Ovary (tissue), 7 donors: ENCODE measurements at regions not wholly inside any gene's neighbourhood (a gene's known extent, or its start where the extent isn't known, plus 50 kb on each side); places are given as distances from the start of the nearest gene placed in this dataset.
"Not testable (repeated sequence)": the region's sequence is repeated elsewhere in the genome, so short reads cannot be mapped to it uniquely, and the experiment has no call there.

Experiments used
- DNase-seq, 5 donors: peaks; one replicate each; pipeline ENCODE4 v3.0.0-alpha.2; 2019 to 2020
- H3K27ac ChIP-seq, 2 donors: fragments of 200-600 bp; one replicate each; pipeline versions ENCODE4 v1.5.1 to v1.8.0; 2019 to 2022
- H3K27me3 ChIP-seq: fragments of 200-600 bp; one replicate; pipeline ENCODE4 v1.8.0; 2022
- H3K36me3 ChIP-seq: fragments of 200-600 bp; sonication (generic); one replicate; pipeline ENCODE4 v1.5.1; 2019
- H3K4me1 ChIP-seq: one replicate; pipeline ENCODE4 v1.8.1; 2013; ENCODE audit warnings: mild to moderate bottlenecking, moderate library complexity; ENCODE audit not compliant: insufficient read depth
- H3K4me3 ChIP-seq: fragments of 200-600 bp; sonication (generic); one replicate; pipeline ENCODE4 v1.5.1; 2017
- H3K9me3 ChIP-seq, 2 donors: fragments of 200-600 bp in 1 of 2; sonication (generic) in 1 of 2; one replicate each; pipeline versions ENCODE4 v1.5.1 to v1.8.1; 2013 to 2019; ENCODE audit warnings: mild to moderate bottlenecking in 1 of 2, moderate library complexity in 1 of 2
- CTCF ChIP-seq, 3 donors: fragments of 450-650 bp in 2 of 3; fragments of 200-600 bp in 1 of 3; IDR thresholded peaks; one replicate each; pipeline versions ENCODE4 v1.5.1 to v1.8.0; 2016 to 2022; ENCODE audit warnings: antibody characterized with exemption in 3 of 3, mild to moderate bottlenecking in 1 of 3
- EP300 ChIP-seq: sonication (generic); formaldehyde crosslinking; IDR thresholded peaks from one replicate; pipeline ENCODE4 v1.6.1; 2017; ENCODE audit warnings: antibody characterized with exemption
- POLR2A ChIP-seq: fragments of 450-650 bp; IDR thresholded peaks from one replicate; pipeline ENCODE4 v1.6.1; 2017; ENCODE audit warnings: antibody characterized with exemption, mild to moderate bottlenecking, moderate library complexity
- WGBS, 3 donors: extraction: QIAGEN DNeasy Blood & Tissue Kit in 1 of 3; methylation state at CpG; one replicate each; pipeline versions ENCODE4 v1.1.5 to v1.1.7; 2013 to 2017; 5-methylcytosine and 5-hydroxymethylcytosine counted together
- intact Hi-C, 4 donors: fragments of 100-400 bp; cut with DNase I; formaldehyde crosslinking; loops; one replicate each; pipeline versions ENCODE4 v1.11.0 to v1.15.1; 2022 to 2023
- donor health status: DM: no; HTN: no; CAD: no; lungs with moderate emphysema.
- donor health status: DM: no; HTN: no; CAD: no.
- donor health status: Bipolar disorder and iron deficiency.
- donor health status: DM: no; HTN: no; CAD: no.
- donor health status: DM: yes; HTN: yes; CAD: no.

GRCh38 chr16:85448557-85449190 is 164.4 kb upstream of the GSE1 start:
- peak overlapping the region in 1 of 2 donors; percentile 8 for H3K27ac ChIP-seq
- DNase-seq: no peak
- WGBS, 3 donors: 36 to 57% (median 52%) methylated on average over 30 of the region's 30 CpGs
- no peaks in the 10 kb centered on the region for H3K9me3 ChIP-seq
- H3K4me3 ChIP-seq: no peak overlapping the region
- intact Hi-C loops: no loop called here
- TF ChIP-seq EP300 (no peak), POLR2A (no peak), CTCF (IDR thresholded peaks at IDR 0.05) (no peak)
- peaks cover 18% of the 10 kb centered on the region for H3K4me1 ChIP-seq
- no peaks in the 10 kb centered on the region for H3K36me3 ChIP-seq
- H3K27me3 ChIP-seq: no peaks in the 10 kb centered on the region

- Histone ChIP-seq H3K4me1 (peaks cover 20% of the 10 kb centered on the region), H3K27ac (peak overlapping the region in 1 of 2 donors; percentile 8)
- intact Hi-C loops: no loop called here
Observed at GRCh38 chr16:85449191-85449884, 163.8 kb upstream of the GSE1 start.

GRCh38 chr16:85449885-85450245 is 163.3 kb upstream of the GSE1 start:
- TF ChIP-seq EP300 (no peak), POLR2A (no peak), CTCF (IDR thresholded peaks at IDR 0.05) (no peak)
- no peak overlapping the region for H3K4me3 ChIP-seq
- H3K27me3 ChIP-seq: no peaks in the 10 kb centered on the region
- DNase-seq: no peak
- peaks cover 21% of the 10 kb centered on the region for H3K4me1 ChIP-seq
- H3K36me3 ChIP-seq: no peaks in the 10 kb centered on the region
- H3K27ac ChIP-seq: no peak overlapping the region
- intact Hi-C loops: no loop called here
- no peaks in the 10 kb centered on the region for H3K9me3 ChIP-seq
- 65 to 87% (median 78%) methylated on average over 7 of the region's 7 CpGs for WGBS, 3 donors

More at GRCh38 chr16:85449191-85449884, 163.8 kb upstream of the GSE1 start:
- Histone ChIP-seq H3K27me3 (no peaks in the 10 kb centered on the region), H3K4me3 (no peak overlapping the region), H3K9me3 (no peaks in the 10 kb centered on the region), H3K36me3 (no peaks in the 10 kb centered on the region)
- no peak for DNase-seq
- 72 to 86% (median 84%) methylated on average over 20 of the region's 20 CpGs for WGBS, 3 donors
- no peak for TF ChIP-seq POLR2A
- no peak for TF ChIP-seq EP300
- TF ChIP-seq CTCF (IDR thresholded peaks at IDR 0.05): no peak

GRCh38 chr16:85451142-85451541 is 162.0 kb upstream of the GSE1 start:
- intact Hi-C loops, H3K9me3 ChIP-seq, H3K36me3 ChIP-seq, DNase-seq, H3K4me3 ChIP-seq, H3K27ac ChIP-seq, H3K27me3 ChIP-seq: not testable (repeated sequence)
- WGBS, 3 donors: 84 to 93% (median 92%) methylated on average over 7 to 9 of the region's 11 CpGs
- peaks cover 21% of the 10 kb centered on the region for H3K4me1 ChIP-seq
